Gastroesophageal sphincter (tissue), 4 donors: ENCODE measurements at regions not wholly inside any gene's neighbourhood (a gene's known extent, or its start where the extent isn't known, plus 50 kb on each side); places are given as distances from the start of the nearest gene placed in this dataset.

Experiments used
- ATAC-seq: fragments of 150-250 bp; one replicate; pipeline ENCODE4 v1.9.1; 2016; ENCODE audit warnings: mild to moderate bottlenecking, moderate library complexity
- H3K27ac ChIP-seq, 4 donors: fragments of 200-600 bp; sonication (generic) in 3 of 4; 1 replicate in 3 of 4; 2 replicates in 1 of 4; pipeline ENCODE4 v1.5.1; 2016 to 2019
- H3K27me3 ChIP-seq: fragments of 200-600 bp; sonication (generic); one replicate; pipeline ENCODE4 v1.5.1; 2019
- H3K36me3 ChIP-seq, 2 donors: fragments of 200-600 bp; sonication (generic); one replicate each; pipeline ENCODE4 v1.5.1; 2019; ENCODE audit warnings: control low read depth in 1 of 2
- H3K4me1 ChIP-seq, 3 donors: fragments of 200-600 bp; sonication (generic); 1 replicate in 2 of 3; 2 replicates in 1 of 3; pipeline ENCODE4 v1.5.1; 2016 to 2019; ENCODE audit warnings: control low read depth in 2 of 3
- H3K4me3 ChIP-seq, 2 donors: fragments of 200-600 bp; sonication (generic); one replicate each; pipeline ENCODE4 v1.5.1; 2019; ENCODE audit warnings: mild to moderate bottlenecking in 1 of 2, moderate library complexity in 1 of 2
- H3K9me3 ChIP-seq, 3 donors: fragments of 200-600 bp; sonication (generic); one replicate each; pipeline ENCODE4 v1.5.1; 2017 to 2019; ENCODE audit warnings: control low read depth in 2 of 3
- EP300 ChIP-seq: sonication (generic); formaldehyde crosslinking; IDR thresholded peaks from one replicate; pipeline ENCODE4 v1.6.1; 2017; ENCODE audit warnings: antibody characterized with exemption, mild to moderate bottlenecking
- POLR2A ChIP-seq, 2 donors: fragments of 450-650 bp; IDR thresholded peaks; one replicate each; pipeline ENCODE4 v1.6.1; 2017; ENCODE audit warnings: antibody characterized with exemption in 2 of 2, mild to moderate bottlenecking in 2 of 2, moderate library complexity in 1 of 2
- POLR2AphosphoS5 ChIP-seq: sonication (generic); formaldehyde crosslinking; IDR thresholded peaks from one replicate; pipeline ENCODE4 v1.6.1; 2017; ENCODE audit warnings: antibody characterized with exemption
- WGBS, 2 donors: methylation state at CpG; one replicate each; pipeline ENCODE4 v1.1.5; 2018; ENCODE audit warnings: low coverage in 1 of 2; 5-methylcytosine and 5-hydroxymethylcytosine counted together
- TF ChIP-seq, protein P1 (sequence below), 4 experiments: fragments of 200-600 bp in 2 of 4; fragments of 450-650 bp in 2 of 4; sonication (generic) in 1 of 4; IDR thresholded peaks; one replicate each; pipeline ENCODE4 v1.5.1; 2017 to 2019; ENCODE audit warnings: antibody characterized with exemption in 4 of 4, mild to moderate bottlenecking in 2 of 4, moderate library complexity in 2 of 4

GRCh38 chr15:62592920-62593319, 427.8 kb upstream of the C2CD4B start:
- TF ChIP-seq, protein P1, sequence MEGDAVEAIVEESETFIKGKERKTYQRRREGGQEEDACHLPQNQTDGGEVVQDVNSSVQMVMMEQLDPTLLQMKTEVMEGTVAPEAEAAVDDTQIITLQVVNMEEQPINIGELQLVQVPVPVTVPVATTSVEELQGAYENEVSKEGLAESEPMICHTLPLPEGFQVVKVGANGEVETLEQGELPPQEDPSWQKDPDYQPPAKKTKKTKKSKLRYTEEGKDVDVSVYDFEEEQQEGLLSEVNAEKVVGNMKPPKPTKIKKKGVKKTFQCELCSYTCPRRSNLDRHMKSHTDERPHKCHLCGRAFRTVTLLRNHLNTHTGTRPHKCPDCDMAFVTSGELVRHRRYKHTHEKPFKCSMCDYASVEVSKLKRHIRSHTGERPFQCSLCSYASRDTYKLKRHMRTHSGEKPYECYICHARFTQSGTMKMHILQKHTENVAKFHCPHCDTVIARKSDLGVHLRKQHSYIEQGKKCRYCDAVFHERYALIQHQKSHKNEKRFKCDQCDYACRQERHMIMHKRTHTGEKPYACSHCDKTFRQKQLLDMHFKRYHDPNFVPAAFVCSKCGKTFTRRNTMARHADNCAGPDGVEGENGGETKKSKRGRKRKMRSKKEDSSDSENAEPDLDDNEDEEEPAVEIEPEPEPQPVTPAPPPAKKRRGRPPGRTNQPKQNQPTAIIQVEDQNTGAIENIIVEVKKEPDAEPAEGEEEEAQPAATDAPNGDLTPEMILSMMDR (IDR thresholded peaks at IDR 0.05), result no peak
- TF ChIP-seq EP300, result no peak
- no peak for TF ChIP-seq POLR2A (IDR thresholded peaks at IDR 0.05)
- TF ChIP-seq POLR2AphosphoS5, result no peak
- no peak overlapping the region for H3K27ac ChIP-seq
- no peaks in the 10 kb centered on the region for H3K27me3 ChIP-seq
- no peaks in the 10 kb centered on the region for H3K9me3 ChIP-seq
- H3K4me1 ChIP-seq, result peaks cover 0 to 17% (median 0%) of the 10 kb centered on the region in 3 donors
- WGBS, 2 donors, result 55 to 60% methylated on average over 1 of the region's 1 CpG
- no peak for ATAC-seq
- H3K36me3 ChIP-seq, result no peaks in the 10 kb centered on the region
- no peak overlapping the region for H3K4me3 ChIP-seq

- no peak overlapping the region for H3K4me3 ChIP-seq
- TF ChIP-seq EP300, result no peak
- TF ChIP-seq, protein P1 (IDR thresholded peaks at IDR 0.05), result no peak
- 57 to 73% methylated on average over 3 of the region's 4 CpGs for WGBS, 2 donors
- ATAC-seq, result no peak
- no peaks in the 10 kb centered on the region for H3K27me3 ChIP-seq
- H3K27ac ChIP-seq, result no peak overlapping the region
- H3K36me3 ChIP-seq, result no peaks in the 10 kb centered on the region
- H3K4me1 ChIP-seq, result peaks cover 0 to 16% (median 0%) of the 10 kb centered on the region in 3 donors
- no peaks in the 10 kb centered on the region for H3K9me3 ChIP-seq
Measured at GRCh38 chr15:62593681-62594399, 428.8 kb upstream of the C2CD4B start.

GRCh38 chr15:62598217-62598616, 433.1 kb upstream of the C2CD4B start:
- Histone ChIP-seq H3K27ac (no peak overlapping the region), H3K36me3 (no peaks in the 10 kb centered on the region), H3K27me3 (no peaks in the 10 kb centered on the region), H3K4me1 (peaks cover 0 to 8% (median 0%) of the 10 kb centered on the region in 3 donors), H3K9me3 (no peaks in the 10 kb centered on the region), H3K4me3 (no peak overlapping the region)
- WGBS, 2 donors, result 97% methylated on average over 5 of the region's 9 CpGs; no CpG with 5 or more reads in 1 of the 2 donors
- TF ChIP-seq EP300, result no peak
- TF ChIP-seq POLR2AphosphoS5, result no peak
- TF ChIP-seq, protein P1 (IDR thresholded peaks at IDR 0.05), result no peak
- TF ChIP-seq POLR2A (IDR thresholded peaks at IDR 0.05), result no peak
- ATAC-seq, result no peak

DNA sequence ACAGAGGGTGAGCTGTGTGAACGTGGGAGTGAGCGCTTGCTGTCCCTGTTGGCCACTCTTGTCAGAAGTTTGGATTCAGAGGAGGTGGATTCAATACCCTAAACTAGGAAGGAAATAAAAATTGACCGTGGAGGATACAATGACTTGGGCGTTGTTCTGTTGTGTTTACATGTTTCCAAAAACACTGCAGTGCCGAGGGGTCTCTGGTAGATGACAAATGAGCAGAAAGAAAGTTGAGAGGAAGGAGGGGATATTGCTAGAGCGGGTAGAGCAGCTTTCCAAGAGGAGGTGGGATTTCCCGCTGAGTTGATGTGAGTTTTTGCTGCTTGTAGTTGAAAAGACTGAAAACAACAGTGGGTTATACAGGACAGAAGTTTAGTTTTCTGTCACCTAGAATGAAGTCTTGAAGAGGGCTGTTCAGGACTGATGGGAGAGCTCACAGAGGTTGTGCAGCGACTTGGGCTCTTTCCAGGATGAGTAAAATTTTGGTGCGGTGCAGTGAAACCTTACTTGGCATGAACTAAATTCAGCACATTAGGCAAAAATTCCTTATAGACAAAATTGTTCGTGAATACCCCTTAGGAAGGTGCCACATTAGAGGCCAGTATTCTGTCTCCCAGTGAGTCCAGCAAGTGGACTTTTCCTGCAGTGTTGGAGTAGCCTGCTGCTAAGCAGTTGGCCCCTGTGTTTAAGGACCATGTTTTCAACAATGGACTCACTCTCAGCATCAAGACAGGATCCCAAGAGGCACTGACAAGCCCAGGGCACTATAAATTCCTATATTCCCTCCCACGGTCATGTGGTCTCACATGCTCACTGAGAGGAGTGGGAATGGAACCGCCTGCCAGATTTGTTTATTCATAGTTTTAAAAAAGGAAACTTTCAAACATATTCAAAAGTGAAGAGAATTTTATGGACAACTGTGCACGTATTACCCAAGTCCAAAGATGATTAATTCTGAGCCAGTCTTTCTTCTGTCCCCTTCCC, 435.0 kb upstream of the C2CD4B start:
- no peaks in the 10 kb centered on the region for H3K9me3 ChIP-seq
- H3K27me3 ChIP-seq, result no peaks in the 10 kb centered on the region
- ATAC-seq, result no peak
- H3K27ac ChIP-seq, result no peak overlapping the region
- TF ChIP-seq EP300 (no peak), POLR2A (IDR thresholded peaks at IDR 0.05) (no peak), POLR2AphosphoS5 (no peak)
- TF ChIP-seq, protein P1 (IDR thresholded peaks at IDR 0.05), result no peak
- H3K4me3 ChIP-seq, result no peak overlapping the region
- peaks cover 0 to 15% (median 0%) of the 10 kb centered on the region in 3 donors for H3K4me1 ChIP-seq
- 52 to 83% methylated on average over 8 to 11 of the region's 13 CpGs for WGBS, 2 donors
- no peaks in the 10 kb centered on the region for H3K36me3 ChIP-seq
